ENCODE measurements at regions not wholly inside any gene's neighbourhood (a gene's known extent, or its start where the extent isn't known, plus 50 kb on each side); places are given as distances from the start of the nearest gene placed in this dataset.
"Not testable (repeated sequence)": the region's sequence is repeated elsewhere in the genome, so short reads cannot be mapped to it uniquely, and the experiment has no call there.

DNA sequence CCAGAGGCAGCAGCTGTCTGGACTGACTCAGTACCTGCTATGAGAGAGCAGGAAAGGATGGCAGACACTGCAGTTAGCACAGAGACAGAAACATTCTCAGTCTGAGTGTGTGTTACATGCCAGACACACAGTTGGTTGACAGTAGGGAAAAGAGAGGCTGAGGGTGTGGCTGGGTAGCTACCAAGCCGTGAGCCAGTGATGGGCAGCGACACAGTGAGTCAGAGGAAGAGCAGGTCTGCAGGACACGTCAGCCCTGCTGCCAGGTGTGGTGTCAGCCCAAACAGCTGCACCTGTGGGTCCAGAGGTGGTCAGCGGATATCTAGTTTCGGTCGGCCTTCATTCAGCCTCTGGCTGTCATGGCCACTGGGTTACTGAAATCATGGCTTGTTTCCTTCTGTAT is 124.4 kb upstream of the SPATA31A3 start:
- TF ChIP-seq, protein P1, sequence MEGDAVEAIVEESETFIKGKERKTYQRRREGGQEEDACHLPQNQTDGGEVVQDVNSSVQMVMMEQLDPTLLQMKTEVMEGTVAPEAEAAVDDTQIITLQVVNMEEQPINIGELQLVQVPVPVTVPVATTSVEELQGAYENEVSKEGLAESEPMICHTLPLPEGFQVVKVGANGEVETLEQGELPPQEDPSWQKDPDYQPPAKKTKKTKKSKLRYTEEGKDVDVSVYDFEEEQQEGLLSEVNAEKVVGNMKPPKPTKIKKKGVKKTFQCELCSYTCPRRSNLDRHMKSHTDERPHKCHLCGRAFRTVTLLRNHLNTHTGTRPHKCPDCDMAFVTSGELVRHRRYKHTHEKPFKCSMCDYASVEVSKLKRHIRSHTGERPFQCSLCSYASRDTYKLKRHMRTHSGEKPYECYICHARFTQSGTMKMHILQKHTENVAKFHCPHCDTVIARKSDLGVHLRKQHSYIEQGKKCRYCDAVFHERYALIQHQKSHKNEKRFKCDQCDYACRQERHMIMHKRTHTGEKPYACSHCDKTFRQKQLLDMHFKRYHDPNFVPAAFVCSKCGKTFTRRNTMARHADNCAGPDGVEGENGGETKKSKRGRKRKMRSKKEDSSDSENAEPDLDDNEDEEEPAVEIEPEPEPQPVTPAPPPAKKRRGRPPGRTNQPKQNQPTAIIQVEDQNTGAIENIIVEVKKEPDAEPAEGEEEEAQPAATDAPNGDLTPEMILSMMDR (conservative IDR thresholded peaks at IDR 0.05; ENCODE audit: low read depth, low read length), result not testable (repeated sequence)
- TF ChIP-seq, protein P2, sequence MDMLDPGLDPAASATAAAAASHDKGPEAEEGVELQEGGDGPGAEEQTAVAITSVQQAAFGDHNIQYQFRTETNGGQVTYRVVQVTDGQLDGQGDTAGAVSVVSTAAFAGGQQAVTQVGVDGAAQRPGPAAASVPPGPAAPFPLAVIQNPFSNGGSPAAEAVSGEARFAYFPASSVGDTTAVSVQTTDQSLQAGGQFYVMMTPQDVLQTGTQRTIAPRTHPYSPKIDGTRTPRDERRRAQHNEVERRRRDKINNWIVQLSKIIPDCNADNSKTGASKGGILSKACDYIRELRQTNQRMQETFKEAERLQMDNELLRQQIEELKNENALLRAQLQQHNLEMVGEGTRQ (IDR thresholded peaks at IDR 0.05; ENCODE audit: low read depth, low read length), result not testable (repeated sequence)
- not testable (repeated sequence) for TF ChIP-seq RFX5 (IDR thresholded peaks at IDR 0.05; ENCODE audit: low read depth, low read length); RAD21 (IDR thresholded peaks at IDR 0.05; ENCODE audit: low read length); RCOR1 (IDR thresholded peaks at IDR 0.05; ENCODE audit: insufficient replicate concordance, low read length); POLR2A (IDR thresholded peaks at IDR 0.05; ENCODE audit: low read depth, low read length); MXI1 (IDR thresholded peaks at IDR 0.05; ENCODE audit: borderline replicate concordance, low read depth, low read length); SMC3 (IDR thresholded peaks at IDR 0.05; ENCODE audit: low read depth, low read length); NFE2L2 (IDR thresholded peaks at IDR 0.05; ENCODE audit: low read depth, low read length); FOS (IDR thresholded peaks at IDR 0.05; ENCODE audit: low read depth, low read length); MAZ (IDR thresholded peaks at IDR 0.05; ENCODE audit: borderline replicate concordance, low read depth, low read length)
